Adrenal gland (tissue), 5 donors: ENCODE measurements at regions not wholly inside any gene's neighbourhood (a gene's known extent, or its start where the extent isn't known, plus 50 kb on each side); places are given as distances from the start of the nearest gene placed in this dataset.

Experiments used
- POLR2A ChIP-seq, 2 donors: fragments of 450-650 bp; IDR thresholded peaks; one replicate each; pipeline ENCODE4 v1.6.1; 2017; ENCODE audit warnings: antibody characterized with exemption in 2 of 2, mild to moderate bottlenecking in 2 of 2, moderate library complexity in 1 of 2
- TF ChIP-seq, protein P1 (sequence below), 6 experiments: fragments of 450-650 bp in 4 of 6; fragments of 200-600 bp in 2 of 6; sonication (generic) in 1 of 6; IDR thresholded peaks; 1 replicate in 5 of 6; 2 replicates in 1 of 6; pipeline versions ENCODE4 v1.5.1 to v1.8.0; 2016 to 2021; ENCODE audit warnings: antibody characterized with exemption in 6 of 6, mild to moderate bottlenecking in 2 of 6, moderate library complexity in 1 of 6
- donor health status: DM: no; HTN: no; CAD: no.

DNA sequence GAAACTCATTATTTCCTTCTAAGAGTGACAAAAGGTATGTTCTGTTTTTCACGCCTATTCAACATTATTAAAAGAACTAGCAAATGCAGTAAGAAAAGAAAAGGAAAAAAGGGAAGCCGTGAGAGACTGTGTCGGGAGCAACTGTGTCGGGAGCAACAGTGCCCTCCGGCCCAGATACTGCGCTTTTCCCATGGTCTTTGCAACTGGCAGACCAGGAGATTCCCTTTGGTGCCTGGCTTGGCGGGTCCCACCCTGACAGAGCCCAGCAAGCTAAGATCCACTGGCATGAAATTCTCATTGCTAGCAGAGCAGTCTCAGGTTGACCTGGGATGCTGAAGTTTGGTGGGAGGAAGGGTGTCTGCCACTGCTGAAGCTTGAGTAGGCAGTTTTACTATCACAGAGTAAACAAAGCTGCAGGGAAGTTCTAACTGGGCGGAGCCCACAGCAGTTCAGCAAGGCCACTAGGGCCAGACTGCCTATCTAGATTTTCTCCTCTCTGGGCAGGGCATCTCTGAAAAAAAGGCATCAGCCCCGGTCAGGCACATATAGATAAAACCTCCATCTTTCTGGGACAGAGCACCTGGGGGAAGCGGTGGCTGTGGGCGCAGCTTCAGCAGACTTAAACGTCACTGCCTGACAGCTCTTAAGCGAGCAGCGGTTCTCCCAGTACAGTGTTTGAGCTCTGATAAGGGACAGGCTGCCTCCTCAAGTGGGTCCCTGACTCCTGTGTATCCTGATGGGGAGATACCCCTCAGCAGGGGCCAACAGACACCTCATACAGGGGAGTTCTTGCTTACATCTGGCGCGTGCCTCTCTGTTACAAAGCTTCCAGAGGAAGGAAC is 1237.4 kb upstream of the CDH18 start:
- no peak for TF ChIP-seq POLR2A (IDR thresholded peaks at IDR 0.05)
- TF ChIP-seq, protein P1, sequence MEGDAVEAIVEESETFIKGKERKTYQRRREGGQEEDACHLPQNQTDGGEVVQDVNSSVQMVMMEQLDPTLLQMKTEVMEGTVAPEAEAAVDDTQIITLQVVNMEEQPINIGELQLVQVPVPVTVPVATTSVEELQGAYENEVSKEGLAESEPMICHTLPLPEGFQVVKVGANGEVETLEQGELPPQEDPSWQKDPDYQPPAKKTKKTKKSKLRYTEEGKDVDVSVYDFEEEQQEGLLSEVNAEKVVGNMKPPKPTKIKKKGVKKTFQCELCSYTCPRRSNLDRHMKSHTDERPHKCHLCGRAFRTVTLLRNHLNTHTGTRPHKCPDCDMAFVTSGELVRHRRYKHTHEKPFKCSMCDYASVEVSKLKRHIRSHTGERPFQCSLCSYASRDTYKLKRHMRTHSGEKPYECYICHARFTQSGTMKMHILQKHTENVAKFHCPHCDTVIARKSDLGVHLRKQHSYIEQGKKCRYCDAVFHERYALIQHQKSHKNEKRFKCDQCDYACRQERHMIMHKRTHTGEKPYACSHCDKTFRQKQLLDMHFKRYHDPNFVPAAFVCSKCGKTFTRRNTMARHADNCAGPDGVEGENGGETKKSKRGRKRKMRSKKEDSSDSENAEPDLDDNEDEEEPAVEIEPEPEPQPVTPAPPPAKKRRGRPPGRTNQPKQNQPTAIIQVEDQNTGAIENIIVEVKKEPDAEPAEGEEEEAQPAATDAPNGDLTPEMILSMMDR (IDR thresholded peaks at IDR 0.05) = no peak
